Activated CD4-positive, alpha-beta T cell treated with anti-CD3 and anti-CD28 coated beads, Interleukin-2, Interleukin-6, amounts not matched to agents 100 ng/mL and 50 ng/mL, durations not matched to agents 16 hours and 8 hours (primary cell): ENCODE measurements at regions not wholly inside any gene's neighbourhood (a gene's known extent, or its start where the extent isn't known, plus 50 kb on each side); places are given as distances from the start of the nearest gene placed in this dataset.

Source experiments
- DNase-seq: peaks from one replicate; pipeline ENCODE4 v3.0.0-alpha.2; 2020

- DNase-seq = no peak
Measured at GRCh38 chr3:31157047-31157694, 262.7 kb upstream of the GADL1 start.

DNA sequence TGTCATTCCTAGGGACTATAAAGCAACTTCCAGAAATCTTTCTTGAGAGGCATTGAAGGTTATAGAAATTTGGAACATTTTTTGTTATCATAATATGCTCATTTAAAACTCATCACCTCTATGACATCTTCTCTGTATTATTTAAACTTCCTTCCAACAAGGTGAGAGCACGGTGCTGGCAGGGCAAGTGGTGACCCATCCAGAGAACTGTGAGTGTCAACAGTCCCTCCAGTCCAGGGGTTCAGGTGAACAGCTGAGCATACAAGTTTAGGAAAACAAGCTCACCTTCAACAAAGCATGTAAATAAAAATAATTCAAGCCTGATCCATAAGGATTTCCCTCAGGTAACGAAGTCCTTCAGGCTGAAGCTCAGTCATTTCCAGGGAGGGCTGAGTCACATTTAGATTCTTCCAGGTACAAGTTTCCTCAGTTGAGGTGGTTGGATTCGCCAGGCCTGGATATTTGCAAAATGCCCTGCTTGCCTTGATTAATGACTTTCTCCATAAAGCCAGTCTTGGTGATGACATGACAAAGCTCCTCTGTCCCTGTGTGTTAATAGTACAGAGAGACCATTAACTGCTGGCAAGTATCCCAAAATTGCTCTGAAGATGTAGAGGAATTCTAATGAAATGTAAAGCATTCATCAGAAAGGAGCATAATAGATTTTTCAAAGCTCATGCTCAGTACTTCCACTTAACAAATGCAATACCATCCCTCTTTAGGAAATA lies 263.6 kb upstream of the GADL1 start:
- DNase-seq = no peak

GRCh38 chr3:31159331-31160039 lies 265.0 kb upstream of the GADL1 start:
- DNase-seq = no peak

DNA sequence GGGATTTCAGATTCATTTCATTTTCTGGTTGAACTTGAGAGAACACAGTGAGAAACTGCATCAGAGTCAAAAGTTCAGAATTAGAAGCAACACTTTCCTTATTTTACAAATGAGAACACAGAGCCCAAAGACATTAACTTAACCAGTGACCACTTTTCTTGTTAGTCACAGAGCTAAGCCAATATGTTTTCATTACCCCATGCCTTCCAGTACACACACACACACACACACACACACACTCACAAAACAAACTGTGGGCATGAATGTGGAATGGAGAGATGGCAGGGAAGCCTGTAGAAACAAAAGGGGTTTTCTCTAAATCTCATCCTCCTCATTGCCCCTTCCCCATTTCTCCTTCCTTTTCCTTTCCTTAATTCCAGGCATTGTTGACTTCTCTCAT lies 267.4 kb upstream of the GADL1 start:
- no peak for DNase-seq

GRCh38 chr3:31164381-31164780 lies 269.9 kb upstream of the GADL1 start:
- DNase-seq = no peak

DNA sequence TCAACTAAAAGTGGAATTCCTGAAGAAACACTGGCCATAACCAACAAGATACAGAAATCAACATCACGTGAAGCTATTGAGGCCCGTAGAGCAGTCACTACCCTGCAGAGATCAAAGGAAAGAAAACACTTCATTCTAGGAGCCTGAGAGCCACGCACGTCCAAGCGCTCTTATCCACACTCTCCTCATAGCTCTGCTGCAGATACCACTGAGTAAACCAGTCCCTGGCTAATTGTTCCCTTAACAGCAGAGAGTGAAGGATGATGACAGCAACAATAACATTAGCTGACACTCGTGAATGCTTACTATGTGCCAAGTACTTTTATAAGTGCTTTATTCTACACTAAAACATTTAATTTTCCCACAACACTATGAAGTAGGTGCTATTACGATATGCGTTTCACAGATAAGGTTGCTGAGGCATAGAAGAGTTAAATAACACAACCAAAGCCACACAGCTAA lies 271.0 kb upstream of the GADL1 start:
- no peak for DNase-seq

GRCh38 chr3:31166249-31166885 lies 271.9 kb upstream of the GADL1 start:
- DNase-seq = no peak

DNA sequence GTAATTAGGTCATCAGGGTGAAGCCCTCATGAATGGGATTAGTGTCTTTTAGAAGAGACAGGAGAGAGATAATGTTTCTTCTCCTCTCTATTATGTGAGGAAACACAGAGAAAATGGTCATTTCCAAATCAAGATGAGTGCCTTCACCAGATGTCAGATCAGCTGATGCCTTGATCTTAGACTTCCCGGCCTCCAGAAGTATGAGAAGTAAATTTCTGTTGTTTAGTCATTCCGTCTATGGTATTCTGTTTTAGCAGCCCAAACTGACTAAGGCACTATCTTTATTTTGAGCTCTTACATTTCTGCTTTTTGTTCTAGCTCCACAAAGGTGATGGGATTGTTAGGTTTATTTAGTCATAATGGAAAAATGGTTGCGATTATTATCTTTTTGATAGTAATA lies 273.2 kb upstream of the GADL1 start:
- no peak for DNase-seq

DNA sequence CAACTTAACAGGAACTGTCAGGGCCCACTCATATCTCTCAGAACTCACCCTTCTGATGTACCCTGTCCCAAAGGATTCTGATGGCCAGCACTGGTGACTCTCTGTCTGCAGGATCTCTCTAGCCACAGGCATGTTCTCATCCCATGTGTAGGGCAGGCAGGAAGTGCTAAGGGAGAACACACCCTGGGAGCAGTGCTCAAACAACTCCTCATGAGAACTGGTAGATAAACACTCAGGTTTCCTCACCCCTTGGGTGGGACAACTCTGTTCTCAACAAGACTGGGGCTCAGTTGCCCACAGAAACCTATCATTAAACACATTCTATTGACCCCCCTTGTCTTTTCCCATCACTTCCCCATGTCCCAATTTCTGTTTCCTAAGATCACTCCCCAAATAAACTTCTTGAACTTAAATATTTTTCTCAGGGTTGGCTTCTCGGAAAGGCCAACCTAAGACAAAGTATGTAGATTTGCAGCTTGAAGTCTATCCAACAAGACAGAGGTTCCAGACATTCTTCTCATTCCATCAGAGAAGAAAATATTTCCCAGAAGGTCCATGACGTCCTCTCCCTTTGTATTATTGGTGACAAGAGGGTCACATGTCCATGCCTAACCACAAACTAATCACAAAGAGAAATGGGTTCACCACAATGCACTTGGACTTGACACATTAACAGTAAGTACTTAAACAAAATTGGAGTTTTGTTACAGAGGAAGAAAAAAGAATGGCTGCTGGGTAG lies 276.6 kb upstream of the GADL1 start:
- no peak for DNase-seq

DNA sequence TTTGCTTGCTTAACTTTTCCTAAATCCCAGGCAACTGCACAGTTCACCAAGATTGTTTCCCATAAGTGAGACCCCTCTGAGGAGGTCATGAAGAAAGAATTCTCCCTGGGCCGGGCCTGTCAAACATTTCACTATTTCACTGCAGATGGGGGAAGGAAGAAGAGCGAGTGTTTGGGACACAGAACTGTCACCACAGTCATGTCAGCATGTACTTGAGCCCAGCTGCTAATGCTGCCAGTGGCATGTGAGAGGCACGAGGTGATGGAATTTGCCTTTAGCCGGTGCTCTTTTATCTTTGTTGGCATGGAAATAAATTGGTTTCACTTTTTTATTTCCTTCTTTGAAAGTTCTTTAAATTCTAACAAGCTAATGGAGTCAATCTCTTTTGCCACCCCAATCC lies 277.9 kb upstream of the GADL1 start:
- no peak for DNase-seq

- no peak for DNase-seq
Measured at GRCh38 chr3:31173118-31173718, 278.8 kb upstream of the GADL1 start.

GRCh38 chr3:31174079-31174478 lies 279.6 kb upstream of the GADL1 start:
- DNase-seq = no peak

- no peak for DNase-seq
Measured at GRCh38 chr3:31176045-31176444, 281.6 kb upstream of the GADL1 start.

- no peak for DNase-seq
Measured at GRCh38 chr3:31178467-31178866, 284.0 kb upstream of the GADL1 start.

DNA sequence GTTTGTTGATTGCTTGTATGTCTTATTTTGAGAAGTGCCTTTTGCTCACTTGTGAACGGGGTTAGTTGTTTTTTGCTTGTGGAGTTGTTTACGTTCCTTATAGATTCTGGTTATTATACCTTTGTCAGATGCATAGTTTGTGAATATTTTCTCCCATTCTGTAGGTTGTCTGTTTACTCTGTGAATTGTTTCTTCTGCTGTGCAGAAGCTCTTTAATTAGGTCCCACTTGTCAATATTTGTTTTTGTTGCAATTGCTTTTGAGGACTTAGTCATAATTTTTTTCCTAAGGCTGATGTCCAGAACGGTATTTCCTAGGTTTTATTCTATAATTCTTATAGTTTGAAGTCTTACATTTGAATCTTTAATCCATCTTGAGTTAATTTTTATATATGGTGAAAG lies 285.3 kb upstream of the GADL1 start:
- DNase-seq = no peak

GRCh38 chr3:31180274-31180673 lies 285.8 kb upstream of the GADL1 start:
- DNase-seq = no peak

DNA sequence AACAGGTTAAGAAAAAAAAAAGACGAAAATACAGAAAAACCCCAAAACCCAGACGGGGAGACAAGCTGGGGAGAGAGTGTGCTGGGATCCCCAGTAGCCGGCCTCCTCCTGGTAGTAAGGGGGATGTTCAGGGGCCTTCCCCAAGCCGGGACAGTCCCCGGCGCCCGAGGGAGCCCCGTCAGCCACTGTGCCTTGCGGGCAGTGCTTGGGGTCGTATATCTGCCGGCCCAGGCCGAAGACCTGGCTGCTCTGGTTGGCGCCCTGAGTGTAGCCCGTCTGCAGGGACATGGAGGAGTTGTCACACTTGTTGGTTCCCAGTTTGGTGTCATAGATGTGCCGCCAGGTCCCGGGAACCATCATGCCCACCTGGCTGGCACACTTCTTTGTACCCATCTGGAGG lies 287.2 kb upstream of the GADL1 start:
- DNase-seq = no peak

GRCh38 chr3:31182661-31183060 lies 288.2 kb upstream of the GADL1 start:
- DNase-seq = no peak

GRCh38 chr3:31184261-31185061 lies 290.0 kb upstream of the GADL1 start:
- no peak for DNase-seq

DNA sequence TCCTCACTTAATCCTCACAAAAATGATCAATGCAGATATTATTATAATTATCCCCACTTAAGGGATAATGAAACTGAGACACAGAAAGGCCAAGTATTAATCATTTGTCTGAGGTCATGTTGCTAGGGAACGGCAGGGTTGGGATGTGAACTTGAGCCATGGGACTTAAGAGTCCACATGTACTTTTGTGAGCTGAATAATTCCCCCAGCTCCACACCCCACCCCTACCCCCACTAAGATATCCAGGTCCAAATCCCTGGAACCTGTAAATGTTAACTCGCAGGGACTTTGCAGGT lies 290.5 kb upstream of the GADL1 start:
- no peak for DNase-seq

- no peak for DNase-seq
Measured at GRCh38 chr3:31186041-31186440, 291.6 kb upstream of the GADL1 start.

GRCh38 chr3:31187380-31187779 lies 292.9 kb upstream of the GADL1 start:
- no peak for DNase-seq
